ENCODE measurements at regions not wholly inside any gene's neighbourhood (a gene's known extent, or its start where the extent isn't known, plus 50 kb on each side); places are given as distances from the start of the nearest gene placed in this dataset.

DNA sequence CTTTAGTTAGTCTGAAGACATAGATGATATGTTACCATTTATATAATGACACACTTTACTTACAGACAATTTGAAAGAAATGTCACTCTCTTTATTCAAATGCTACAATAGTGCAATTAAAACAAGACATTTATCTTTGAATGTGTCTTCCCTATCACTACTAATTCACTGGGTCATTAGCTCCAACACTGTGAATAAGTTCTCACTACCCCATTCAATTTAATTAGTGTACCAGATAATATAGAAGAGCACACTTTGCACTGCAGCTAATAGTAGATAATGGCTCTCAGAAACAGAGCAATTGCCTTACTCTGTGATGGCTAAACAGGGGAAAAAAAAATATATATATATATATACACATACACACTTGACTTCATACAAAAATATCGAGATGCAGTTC is 497.0 kb downstream of the DTWD2 start:
- H3K4me3 ChIP-seq = no peak overlapping the region
- no peaks in the 10 kb centered on the region for H3K9me3 ChIP-seq (ENCODE audit: insufficient read depth, low read depth)
- intact Hi-C loops (cut with micrococcal nuclease; ENCODE audit: unreplicated experiment) = no loop called here
- H3K27me3 ChIP-seq (ENCODE audit: insufficient read depth, low read depth) = no peaks in the 10 kb centered on the region
- H2AFZ ChIP-seq = no peak overlapping the region
- H3K36me3 ChIP-seq (ENCODE audit: low read depth) = no peaks in the 10 kb centered on the region
- no peak overlapping the region for H3K27ac ChIP-seq
- H3K4me2 ChIP-seq = no peak overlapping the region
- H3F3A ChIP-seq (ENCODE audit: insufficient read depth, low read depth) = no peaks in the 10 kb centered on the region
- H4K20me1 ChIP-seq (ENCODE audit: insufficient read depth) = no peaks in the 10 kb centered on the region
- TF ChIP-seq, protein P1, sequence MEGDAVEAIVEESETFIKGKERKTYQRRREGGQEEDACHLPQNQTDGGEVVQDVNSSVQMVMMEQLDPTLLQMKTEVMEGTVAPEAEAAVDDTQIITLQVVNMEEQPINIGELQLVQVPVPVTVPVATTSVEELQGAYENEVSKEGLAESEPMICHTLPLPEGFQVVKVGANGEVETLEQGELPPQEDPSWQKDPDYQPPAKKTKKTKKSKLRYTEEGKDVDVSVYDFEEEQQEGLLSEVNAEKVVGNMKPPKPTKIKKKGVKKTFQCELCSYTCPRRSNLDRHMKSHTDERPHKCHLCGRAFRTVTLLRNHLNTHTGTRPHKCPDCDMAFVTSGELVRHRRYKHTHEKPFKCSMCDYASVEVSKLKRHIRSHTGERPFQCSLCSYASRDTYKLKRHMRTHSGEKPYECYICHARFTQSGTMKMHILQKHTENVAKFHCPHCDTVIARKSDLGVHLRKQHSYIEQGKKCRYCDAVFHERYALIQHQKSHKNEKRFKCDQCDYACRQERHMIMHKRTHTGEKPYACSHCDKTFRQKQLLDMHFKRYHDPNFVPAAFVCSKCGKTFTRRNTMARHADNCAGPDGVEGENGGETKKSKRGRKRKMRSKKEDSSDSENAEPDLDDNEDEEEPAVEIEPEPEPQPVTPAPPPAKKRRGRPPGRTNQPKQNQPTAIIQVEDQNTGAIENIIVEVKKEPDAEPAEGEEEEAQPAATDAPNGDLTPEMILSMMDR (conservative IDR thresholded peaks at IDR 0.05) = no peak
- TF ChIP-seq EZH2 (IDR thresholded peaks at IDR 0.05; ENCODE audit: low read depth) = no peak
- CTCF ChIA-PET = no interaction called here
- no peak for DNase-seq
- POLR2A ChIA-PET (ENCODE audit: unreplicated experiment) = no interaction called here
- H3K9me2 ChIP-seq (ENCODE audit: insufficient read depth) = no peaks in the 10 kb centered on the region
- no peaks in the 10 kb centered on the region for H3K79me2 ChIP-seq (ENCODE audit: low read depth)
- no TSS peak for BruUV-seq (replicated peaks)
- H3K4me1 ChIP-seq (replicated peaks; ENCODE audit: insufficient read depth) = no peaks in the 10 kb centered on the region

DNA sequence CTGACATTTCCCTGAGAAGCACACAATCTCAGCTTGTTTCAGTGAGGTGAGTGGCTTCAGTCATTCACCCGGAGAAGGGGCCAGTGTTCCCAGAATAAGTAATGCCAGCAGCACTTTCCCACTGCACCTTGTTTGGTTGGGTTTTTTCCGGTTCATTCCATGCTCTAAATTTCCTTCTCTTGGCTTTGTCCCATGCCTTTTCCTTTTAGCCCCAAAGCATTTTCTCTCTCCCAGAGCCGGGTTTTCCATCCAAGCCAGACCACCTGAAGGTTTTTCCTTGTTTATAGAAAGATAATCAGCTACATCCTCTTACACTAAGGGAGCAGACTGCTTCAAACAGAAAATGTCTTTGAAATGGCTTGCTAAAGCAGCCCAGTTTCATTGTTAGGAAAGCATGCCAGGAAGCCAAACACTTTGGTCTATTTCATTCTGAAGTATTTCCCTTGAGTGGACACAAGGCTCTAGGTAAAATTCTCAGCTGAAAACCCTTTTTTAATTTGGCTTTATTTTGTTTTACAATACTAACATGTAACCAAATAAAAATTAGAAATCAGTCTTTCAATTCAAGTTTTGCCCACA is 501.6 kb downstream of the DTWD2 start:
- H3K79me2 ChIP-seq (ENCODE audit: low read depth) = no peaks in the 10 kb centered on the region
- no peaks in the 10 kb centered on the region for H3K36me3 ChIP-seq (ENCODE audit: low read depth)
- H3K27ac ChIP-seq = no peak overlapping the region
- no peaks in the 10 kb centered on the region for H3F3A ChIP-seq (ENCODE audit: insufficient read depth, low read depth)
- no peak overlapping the region for H3K4me3 ChIP-seq
- CTCF ChIA-PET = no interaction called here
- intact Hi-C loops (cut with micrococcal nuclease; ENCODE audit: unreplicated experiment) = no loop called here
- no peak overlapping the region for H3K4me2 ChIP-seq
- BruUV-seq (replicated peaks) = no TSS peak
- no peaks in the 10 kb centered on the region for H3K9me2 ChIP-seq (ENCODE audit: insufficient read depth)
- TF ChIP-seq, protein P1 (conservative IDR thresholded peaks at IDR 0.05) = no peak
- H2AFZ ChIP-seq = no peak overlapping the region
- no peak for DNase-seq
- POLR2A ChIA-PET (ENCODE audit: unreplicated experiment) = no interaction called here
- no peaks in the 10 kb centered on the region for H4K20me1 ChIP-seq (ENCODE audit: insufficient read depth)
- no peaks in the 10 kb centered on the region for H3K27me3 ChIP-seq (ENCODE audit: insufficient read depth, low read depth)
- no peaks in the 10 kb centered on the region for H3K4me1 ChIP-seq (replicated peaks; ENCODE audit: insufficient read depth)
- H3K9me3 ChIP-seq (ENCODE audit: insufficient read depth, low read depth) = no peaks in the 10 kb centered on the region

DNA sequence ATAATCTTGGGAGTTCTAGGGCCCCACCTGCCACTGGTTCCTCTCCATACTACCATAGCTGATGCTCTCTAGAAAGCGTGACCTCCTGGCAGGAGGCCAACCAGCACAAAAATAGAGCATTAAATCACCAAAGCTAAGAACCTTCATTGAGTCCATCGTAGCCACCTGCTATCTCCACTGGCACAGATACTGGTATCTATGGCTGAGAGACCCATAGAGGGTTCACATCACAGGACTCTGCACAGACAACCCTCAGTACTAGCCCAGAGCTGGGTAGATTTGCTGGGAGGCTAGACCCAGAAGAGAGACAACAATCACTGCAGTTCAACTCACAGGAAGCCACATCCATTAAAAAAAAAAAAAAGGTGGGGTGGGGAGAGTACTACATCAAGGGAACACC is 509.1 kb downstream of the DTWD2 start:
- CTCF ChIA-PET = interaction anchor here (0.6 kb wide), 1 partner anchor 857 kb away, joined by 3 read pairs; no protein-coding TSS in a partner anchor
- Histone ChIP-seq H3K4me3 (no peak overlapping the region), H3K79me2 (ENCODE audit: low read depth) (no peaks in the 10 kb centered on the region), H3K27ac (no peak overlapping the region), H2AFZ (no peak overlapping the region), H3K4me2 (no peak overlapping the region), H3K9me2 (ENCODE audit: insufficient read depth) (no peaks in the 10 kb centered on the region), H3K36me3 (ENCODE audit: low read depth) (no peaks in the 10 kb centered on the region), H4K20me1 (ENCODE audit: insufficient read depth) (no peaks in the 10 kb centered on the region), H3K4me1 (replicated peaks; ENCODE audit: insufficient read depth) (no peaks in the 10 kb centered on the region), H3K9me3 (ENCODE audit: insufficient read depth, low read depth) (no peaks in the 10 kb centered on the region), H3K27me3 (ENCODE audit: insufficient read depth, low read depth) (no peaks in the 10 kb centered on the region), H3F3A (ENCODE audit: insufficient read depth, low read depth) (no peaks in the 10 kb centered on the region)
- TF ChIP-seq, protein P1 (conservative IDR thresholded peaks at IDR 0.05) = no peak
- TF ChIP-seq EZH2 (IDR thresholded peaks at IDR 0.05; ENCODE audit: low read depth) = no peak
- BruUV-seq (replicated peaks) = no TSS peak
- no peak for DNase-seq
- POLR2A ChIA-PET (ENCODE audit: unreplicated experiment) = no interaction called here
- intact Hi-C loops (cut with micrococcal nuclease; ENCODE audit: unreplicated experiment) = no loop called here
